ENCODE measurements at regions not wholly inside any gene's neighbourhood (a gene's known extent, or its start where the extent isn't known, plus 50 kb on each side); places are given as distances from the start of the nearest gene placed in this dataset.

DNA sequence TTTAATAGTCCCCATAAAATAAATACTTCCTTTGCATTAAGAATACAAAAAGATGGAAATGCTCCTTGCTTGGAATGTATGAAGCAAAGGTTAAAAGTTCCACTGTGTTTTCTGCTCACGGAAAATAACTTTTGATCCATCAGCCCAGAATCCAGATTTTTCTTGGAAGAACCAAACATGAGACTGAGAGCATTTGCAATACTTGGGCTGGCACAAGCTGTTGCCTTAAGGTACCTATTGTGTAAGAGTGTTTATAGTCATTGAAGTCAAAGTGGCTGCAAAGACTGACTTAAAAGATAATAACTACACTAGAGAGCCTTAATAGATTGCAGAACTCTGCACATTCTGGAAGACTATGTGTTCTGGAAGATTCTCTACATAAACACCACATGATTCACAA, 281.4 kb downstream of the RAB28 start:
- no peak overlapping the region for H3K27ac ChIP-seq
- H3K36me3 ChIP-seq = no peaks in the 10 kb centered on the region
- TF ChIP-seq EP300 (IDR thresholded peaks at IDR 0.05) = peak; percentile 14 to 64
- TF ChIP-seq POLR2A (IDR thresholded peaks at IDR 0.05) = no peak
- 48 to 68% methylated on average over 1 of the region's 1 CpG for WGBS, 2 donors
- no peaks in the 10 kb centered on the region for H3K9me3 ChIP-seq
- H3K4me3 ChIP-seq = no peak overlapping the region
- no peaks in the 10 kb centered on the region for H3K27me3 ChIP-seq
- peak in 1 of 2 donors; percentile 44 for DNase-seq (ENCODE audit: low spot score in 2 of 2)
- H3K4me1 ChIP-seq = peaks cover 0 to 4% (median 0%) of the 10 kb centered on the region in 4 donors

DNA sequence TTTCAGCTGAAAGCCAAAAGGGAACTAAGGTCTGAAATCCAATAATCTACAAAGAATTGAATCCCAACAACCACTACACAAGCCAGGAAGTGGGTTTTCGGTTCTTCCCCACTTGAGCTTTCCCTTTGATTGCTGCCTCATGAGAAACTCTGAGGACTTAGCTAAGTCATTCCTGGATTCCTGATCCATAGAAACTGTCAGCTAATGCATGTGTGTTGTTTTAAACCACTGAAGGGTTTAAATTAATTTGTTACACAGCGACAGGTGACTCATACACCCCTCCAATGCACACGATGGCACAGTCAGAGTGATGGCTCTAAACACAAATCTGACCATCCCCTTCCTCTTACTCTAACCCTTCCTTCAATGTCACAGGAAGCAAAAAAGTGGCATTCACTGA, 282.9 kb downstream of the RAB28 start:
- Histone ChIP-seq H3K9me3 (no peaks in the 10 kb centered on the region), H3K4me1 (peaks cover 0 to 4% (median 0%) of the 10 kb centered on the region in 4 donors), H3K27me3 (no peaks in the 10 kb centered on the region), H3K36me3 (no peaks in the 10 kb centered on the region), H3K27ac (no peak overlapping the region), H3K4me3 (no peak overlapping the region)
- 89 to 93% methylated on average over 3 of the region's 3 CpGs for WGBS, 2 donors
- TF ChIP-seq EP300 (IDR thresholded peaks at IDR 0.05) = no peak
- TF ChIP-seq, protein P1, sequence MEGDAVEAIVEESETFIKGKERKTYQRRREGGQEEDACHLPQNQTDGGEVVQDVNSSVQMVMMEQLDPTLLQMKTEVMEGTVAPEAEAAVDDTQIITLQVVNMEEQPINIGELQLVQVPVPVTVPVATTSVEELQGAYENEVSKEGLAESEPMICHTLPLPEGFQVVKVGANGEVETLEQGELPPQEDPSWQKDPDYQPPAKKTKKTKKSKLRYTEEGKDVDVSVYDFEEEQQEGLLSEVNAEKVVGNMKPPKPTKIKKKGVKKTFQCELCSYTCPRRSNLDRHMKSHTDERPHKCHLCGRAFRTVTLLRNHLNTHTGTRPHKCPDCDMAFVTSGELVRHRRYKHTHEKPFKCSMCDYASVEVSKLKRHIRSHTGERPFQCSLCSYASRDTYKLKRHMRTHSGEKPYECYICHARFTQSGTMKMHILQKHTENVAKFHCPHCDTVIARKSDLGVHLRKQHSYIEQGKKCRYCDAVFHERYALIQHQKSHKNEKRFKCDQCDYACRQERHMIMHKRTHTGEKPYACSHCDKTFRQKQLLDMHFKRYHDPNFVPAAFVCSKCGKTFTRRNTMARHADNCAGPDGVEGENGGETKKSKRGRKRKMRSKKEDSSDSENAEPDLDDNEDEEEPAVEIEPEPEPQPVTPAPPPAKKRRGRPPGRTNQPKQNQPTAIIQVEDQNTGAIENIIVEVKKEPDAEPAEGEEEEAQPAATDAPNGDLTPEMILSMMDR (IDR thresholded peaks at IDR 0.05) = no peak
- no peak for DNase-seq (ENCODE audit: low spot score in 2 of 2)

DNA sequence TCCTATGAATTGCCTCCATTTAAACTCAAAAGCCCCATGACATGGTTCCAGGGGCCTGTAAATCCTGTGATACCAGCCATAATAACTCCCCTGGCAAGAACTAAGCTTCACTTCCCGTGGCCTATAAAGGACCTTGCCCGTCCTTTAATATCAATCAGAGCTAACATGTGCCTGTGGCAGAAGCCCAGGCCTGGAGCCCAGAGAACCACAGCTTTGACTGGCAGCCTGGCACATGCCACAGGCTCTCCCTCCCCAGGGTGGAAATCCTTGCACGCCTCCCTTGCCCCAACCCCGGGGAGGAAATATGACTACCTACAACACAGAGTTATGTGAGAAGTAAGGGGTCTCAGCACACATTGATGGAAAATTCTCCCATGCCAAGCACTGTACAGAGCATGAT, 287.4 kb downstream of the RAB28 start:
- no peak overlapping the region for H3K27ac ChIP-seq
- no peaks in the 10 kb centered on the region for H3K4me1 ChIP-seq
- TF ChIP-seq POLR2A (IDR thresholded peaks at IDR 0.05) (no peak), EP300 (IDR thresholded peaks at IDR 0.05) (no peak)
- TF ChIP-seq, protein P1 (IDR thresholded peaks at IDR 0.05) = no peak
- no peaks in the 10 kb centered on the region for H3K27me3 ChIP-seq
- H3K36me3 ChIP-seq = no peaks in the 10 kb centered on the region
- 87 to 92% methylated on average over 4 of the region's 4 CpGs for WGBS, 2 donors
- peaks cover 0 to 4% (median 0%) of the 10 kb centered on the region in 4 donors for H3K9me3 ChIP-seq
- no peak for DNase-seq (ENCODE audit: low spot score in 2 of 2)
- no peak overlapping the region for H3K4me3 ChIP-seq

DNA sequence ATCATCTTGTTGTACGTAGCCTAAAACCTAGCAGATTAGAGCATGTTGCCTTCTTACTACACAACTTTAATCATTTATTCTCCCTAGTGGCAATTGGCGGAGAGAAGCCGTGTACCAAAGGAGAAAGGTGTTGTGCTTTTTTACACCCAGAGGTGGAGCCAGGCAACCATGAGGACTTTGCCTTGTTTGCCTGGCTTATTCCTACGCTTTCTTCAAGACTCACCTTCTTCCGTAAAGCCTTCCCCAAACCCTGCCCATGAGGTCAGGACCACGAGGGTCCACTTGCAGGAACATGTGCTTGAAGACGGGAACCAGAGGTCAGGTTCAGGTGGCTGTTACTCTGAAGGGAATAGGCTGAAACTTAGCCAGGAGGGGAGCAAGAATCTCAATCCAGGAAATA, 290.5 kb downstream of the RAB28 start:
- Histone ChIP-seq H3K4me3 (no peak overlapping the region), H3K9me3 (peaks cover 0 to 4% (median 0%) of the 10 kb centered on the region in 4 donors), H3K4me1 (peaks cover 0 to 4% (median 0%) of the 10 kb centered on the region in 4 donors), H3K36me3 (no peaks in the 10 kb centered on the region), H3K27ac (no peak overlapping the region), H3K27me3 (no peaks in the 10 kb centered on the region)
- 90 to 94% methylated on average over 7 of the region's 7 CpGs for WGBS, 2 donors
- no peak for TF ChIP-seq EP300 (IDR thresholded peaks at IDR 0.05)
- no peak for TF ChIP-seq POLR2A (IDR thresholded peaks at IDR 0.05)
- TF ChIP-seq, protein P1 (IDR thresholded peaks at IDR 0.05) = no peak
- DNase-seq (ENCODE audit: low spot score in 2 of 2) = no peak

DNA sequence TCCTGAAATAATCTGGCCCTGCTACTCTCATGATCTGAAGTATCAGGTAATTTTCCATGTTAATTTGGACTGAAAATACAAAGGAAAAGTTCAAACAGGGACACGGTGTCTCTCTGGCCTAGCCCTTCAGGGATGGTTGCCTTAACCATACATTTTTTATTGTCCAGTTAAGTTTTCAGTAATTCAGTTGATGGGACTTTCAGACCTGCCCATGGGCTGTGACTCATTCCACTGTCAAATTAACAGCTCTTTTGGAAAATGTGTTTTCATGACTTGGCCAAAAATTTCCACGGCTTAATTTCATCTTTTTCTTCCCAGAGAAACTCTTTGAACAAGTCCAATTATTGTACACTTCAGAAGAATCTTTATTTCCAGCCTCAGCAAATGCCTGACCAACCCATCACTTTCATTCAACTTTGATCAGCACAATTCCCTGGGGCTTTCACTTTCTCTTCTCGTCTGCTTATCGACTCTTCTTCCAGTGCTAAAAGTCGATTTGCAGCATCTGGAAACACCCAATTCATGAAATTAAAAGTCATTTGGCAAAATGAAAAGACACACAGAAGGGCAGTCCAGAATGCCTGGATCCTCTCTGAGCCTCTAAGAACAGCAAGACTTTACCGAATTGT, 293.9 kb downstream of the RAB28 start:
- no peak for TF ChIP-seq POLR2A (IDR thresholded peaks at IDR 0.05)
- TF ChIP-seq, protein P1 (IDR thresholded peaks at IDR 0.05) = no peak
- TF ChIP-seq EP300 (IDR thresholded peaks at IDR 0.05) = no peak
- no peaks in the 10 kb centered on the region for H3K36me3 ChIP-seq
- WGBS, 2 donors = 67 to 70% methylated on average over 6 of the region's 6 CpGs
- no peak overlapping the region for H3K4me3 ChIP-seq
- H3K9me3 ChIP-seq = peaks cover 0 to 10% (median 0%) of the 10 kb centered on the region in 4 donors
- H3K27me3 ChIP-seq = no peaks in the 10 kb centered on the region
- no peak overlapping the region for H3K27ac ChIP-seq
- no peak for DNase-seq (ENCODE audit: low spot score in 2 of 2)
- peaks cover 0 to 4% (median 0%) of the 10 kb centered on the region in 4 donors for H3K4me1 ChIP-seq

Data from tibial nerve (tissue), 4 donors.